ENCODE measurements at regions not wholly inside any gene's neighbourhood (a gene's known extent, or its start where the extent isn't known, plus 50 kb on each side); places are given as distances from the start of the nearest gene placed in this dataset.

GRCh38 chr1:168380945-168381344, 100.3 kb downstream of the TBX19 start:
- TF ChIP-seq CTCF (IDR thresholded peaks at IDR 0.05) (no peak), POLR2A (IDR thresholded peaks at IDR 0.05) (no peak), POLR2AphosphoS5 (IDR thresholded peaks at IDR 0.05) (no peak), EP300 (IDR thresholded peaks at IDR 0.05) (no peak)

Measured in upper lobe of left lung (tissue), 4 donors.